ENCODE measurements at regions not wholly inside any gene's neighbourhood (a gene's known extent, or its start where the extent isn't known, plus 50 kb on each side); places are given as distances from the start of the nearest gene placed in this dataset.

GRCh38 chr1:10900691-10901090, 104.2 kb upstream of the CASZ1 start:
- no peak for TF ChIP-seq CTCF (IDR thresholded peaks at IDR 0.05; ENCODE audit: insufficient read depth, missing control alignments)
- no peak for FAIRE-seq
- DNase-seq (ENCODE audit: insufficient read length, low spot score), result no peak

- DNase-seq (ENCODE audit: insufficient read length, low spot score), result no peak
- FAIRE-seq, result no peak
- no peak for TF ChIP-seq CTCF (IDR thresholded peaks at IDR 0.05; ENCODE audit: insufficient read depth, missing control alignments)
Observed at GRCh38 chr1:10901091-10901890, 104.8 kb upstream of the CASZ1 start.

GRCh38 chr1:10901891-10902805, 105.7 kb upstream of the CASZ1 start:
- DNase-seq (ENCODE audit: insufficient read length, low spot score) (no peak), FAIRE-seq (no peak)
- no peak for TF ChIP-seq CTCF (IDR thresholded peaks at IDR 0.05; ENCODE audit: insufficient read depth, missing control alignments)

GRCh38 chr1:10903421-10903820, 107.0 kb upstream of the CASZ1 start:
- TF ChIP-seq CTCF (IDR thresholded peaks at IDR 0.05; ENCODE audit: insufficient read depth, missing control alignments), result no peak
- DNase-seq (ENCODE audit: insufficient read length, low spot score) (no peak), FAIRE-seq (no peak)

- no peak for FAIRE-seq
- DNase-seq (ENCODE audit: insufficient read length, low spot score), result no peak
- TF ChIP-seq CTCF (IDR thresholded peaks at IDR 0.05; ENCODE audit: insufficient read depth, missing control alignments), result no peak
Observed at GRCh38 chr1:10903821-10904220, 107.4 kb upstream of the CASZ1 start.

- TF ChIP-seq CTCF (IDR thresholded peaks at IDR 0.05; ENCODE audit: insufficient read depth, missing control alignments), result no peak
- FAIRE-seq (no peak), DNase-seq (ENCODE audit: insufficient read length, low spot score) (no peak)
Observed at GRCh38 chr1:10904396-10905358, 107.8 kb upstream of the TARDBP start.
